NCI-H748 (cell line): ENCODE measurements at regions not wholly inside any gene's neighbourhood (a gene's known extent, or its start where the extent isn't known, plus 50 kb on each side); places are given as distances from the start of the nearest gene placed in this dataset.

Experiments
- DNase-seq: peaks from one replicate; lab custom pipeline; 2025; ENCODE audit not compliant: unreplicated experiment; lab: John Stamatoyannopoulos, UW

- peak; percentile 80 for DNase-seq
Measured at GRCh38 chr1:22349362-22350043, 102.1 kb upstream of the ZBTB40 start.

GRCh38 chr1:22350171-22350923 lies 101.3 kb upstream of the ZBTB40 start:
- peak; percentile 12 for DNase-seq

- no peak for DNase-seq
Measured at GRCh38 chr1:22350924-22351767, 100.5 kb upstream of the ZBTB40 start.

GRCh38 chr1:22351768-22352080 lies 99.9 kb upstream of the ZBTB40 start:
- no peak for DNase-seq

GRCh38 chr1:22352355-22352754 lies 99.3 kb upstream of the ZBTB40 start:
- DNase-seq, result no peak

DNA sequence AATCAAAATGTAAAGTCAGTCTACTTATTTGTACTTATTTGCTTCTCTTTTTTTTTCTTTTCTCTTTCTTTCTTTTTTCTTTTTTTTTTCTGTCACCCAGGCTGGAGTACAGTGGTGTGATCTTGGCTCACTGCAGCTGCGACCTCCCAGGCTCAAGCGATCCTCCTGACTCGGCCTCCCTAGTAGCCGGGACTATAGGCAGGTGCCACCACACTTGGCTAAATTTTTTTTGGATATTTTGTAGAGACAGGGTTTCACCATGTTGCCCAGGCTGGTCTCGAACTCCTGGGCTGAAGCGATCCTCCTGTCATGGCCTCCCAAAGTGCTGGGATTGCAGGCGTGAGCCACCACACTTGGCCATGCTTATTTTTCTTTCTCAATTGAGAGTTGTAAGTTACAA lies 98.8 kb upstream of the ZBTB40 start:
- no peak for DNase-seq

DNA sequence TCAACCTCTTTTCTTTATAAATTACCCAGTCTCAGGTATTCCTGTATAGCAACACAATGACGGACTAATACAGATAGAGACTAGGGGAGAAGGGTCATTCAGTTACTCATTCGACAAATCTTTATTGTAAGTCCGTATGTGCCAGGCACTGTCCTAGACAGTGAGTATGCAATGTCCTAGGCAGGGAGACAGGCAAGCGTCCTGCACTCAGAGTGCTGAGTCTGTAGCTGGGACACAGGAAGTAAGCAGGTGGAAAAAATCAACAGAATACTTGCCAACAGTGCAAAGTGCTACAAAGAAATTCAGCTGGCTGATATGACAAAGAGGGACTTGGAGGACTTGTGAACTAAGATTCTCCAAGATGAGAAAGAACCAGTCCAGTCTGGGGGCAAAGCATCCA lies 92.2 kb upstream of the ZBTB40 start:
- no peak for DNase-seq

DNA sequence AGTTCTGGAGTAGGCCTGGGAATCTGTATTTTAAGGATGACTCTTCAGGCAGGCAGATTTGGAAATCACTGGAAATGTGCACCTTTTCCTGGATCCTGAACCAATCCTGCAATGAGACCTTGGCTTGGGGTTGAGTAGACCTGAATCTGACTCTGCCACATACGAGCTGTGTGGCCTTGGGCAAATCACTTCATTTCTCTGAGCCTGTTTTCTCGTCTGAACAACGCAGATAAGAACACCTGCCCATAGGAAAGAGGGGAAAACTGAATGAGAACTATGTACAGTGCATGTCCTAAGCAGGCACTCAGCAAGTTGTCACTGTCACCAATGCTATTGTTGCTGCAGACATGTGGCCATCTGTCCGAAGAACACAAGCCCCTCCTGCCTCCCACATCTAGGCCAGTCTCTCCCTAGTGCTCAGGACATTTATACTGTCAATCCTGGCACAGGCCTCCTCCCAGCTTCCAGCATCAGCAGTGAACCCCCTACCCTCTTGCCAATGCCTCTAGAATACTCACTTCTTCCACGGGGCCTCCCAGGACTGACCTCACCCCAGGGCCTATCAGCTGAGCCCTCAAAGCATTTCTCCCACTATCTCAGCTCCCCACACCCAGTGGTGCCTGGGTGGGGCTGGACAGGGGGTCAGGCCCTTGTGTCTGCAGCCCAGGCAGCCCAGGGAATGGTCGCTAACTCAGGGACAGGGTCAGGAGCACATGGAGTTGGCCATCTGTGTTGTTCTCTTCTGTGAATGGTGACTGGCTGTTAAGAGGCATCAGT lies 88.8 kb upstream of the ZBTB40 start:
- DNase-seq, result no peak

- no peak for DNase-seq
Measured at GRCh38 chr1:22363403-22364325, 88.0 kb upstream of the ZBTB40 start.

DNA sequence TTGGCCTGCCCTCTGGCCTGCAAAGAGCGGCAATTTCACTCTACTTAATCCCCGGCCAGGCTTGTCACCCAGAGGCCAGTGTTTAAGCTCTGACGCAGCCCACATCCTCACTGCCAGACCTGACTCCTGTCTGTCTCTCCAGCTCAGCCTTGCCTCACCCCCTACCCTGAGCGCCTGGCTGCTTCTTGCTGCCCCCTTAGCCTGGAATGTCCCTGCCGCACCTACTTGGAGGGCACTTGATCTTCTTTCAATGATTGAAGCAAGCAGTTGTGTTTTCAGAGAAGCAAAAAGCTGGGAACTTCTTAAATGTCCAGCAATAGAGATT lies 87.4 kb upstream of the ZBTB40 start:
- no peak for DNase-seq

DNA sequence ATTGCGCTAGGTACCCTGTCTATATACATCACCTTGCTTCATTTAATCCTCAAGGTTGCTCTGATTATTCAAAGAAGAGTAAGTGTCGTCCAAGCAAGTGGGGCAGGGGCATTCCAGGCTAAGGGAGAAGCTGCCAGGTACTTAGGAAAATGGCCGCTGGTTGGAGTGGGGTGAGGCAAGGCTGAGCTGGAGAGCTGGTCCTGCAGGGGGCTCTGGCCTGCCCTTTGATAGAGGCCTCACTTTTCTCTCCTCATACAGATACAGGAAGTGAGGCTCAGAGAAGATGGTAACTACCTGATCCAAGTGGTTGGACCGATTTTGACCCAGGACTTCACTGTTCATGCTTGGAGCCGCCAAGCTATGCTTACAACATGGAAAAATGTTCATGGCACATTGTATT lies 86.9 kb upstream of the ZBTB40 start:
- DNase-seq, result no peak

- no peak for DNase-seq
Measured at GRCh38 chr1:22365331-22366295, 86.0 kb upstream of the ZBTB40 start.

DNA sequence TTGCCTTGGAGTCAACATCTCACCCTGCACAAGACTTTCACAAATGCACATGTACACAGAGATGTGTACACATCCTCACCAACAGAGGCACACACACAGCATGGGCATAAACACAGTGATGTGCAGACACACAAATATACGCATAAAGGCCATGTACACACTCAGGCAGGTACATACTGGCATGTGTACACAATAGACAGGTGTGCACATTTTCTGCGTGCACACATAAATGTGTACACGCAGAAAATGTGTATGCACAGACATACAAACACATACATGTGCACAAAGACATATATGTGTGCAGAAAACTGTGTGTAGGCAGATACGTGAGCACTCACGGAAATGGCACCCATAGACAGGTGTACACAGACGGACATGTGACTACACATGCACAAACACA lies 85.3 kb upstream of the ZBTB40 start:
- DNase-seq, result no peak

DNA sequence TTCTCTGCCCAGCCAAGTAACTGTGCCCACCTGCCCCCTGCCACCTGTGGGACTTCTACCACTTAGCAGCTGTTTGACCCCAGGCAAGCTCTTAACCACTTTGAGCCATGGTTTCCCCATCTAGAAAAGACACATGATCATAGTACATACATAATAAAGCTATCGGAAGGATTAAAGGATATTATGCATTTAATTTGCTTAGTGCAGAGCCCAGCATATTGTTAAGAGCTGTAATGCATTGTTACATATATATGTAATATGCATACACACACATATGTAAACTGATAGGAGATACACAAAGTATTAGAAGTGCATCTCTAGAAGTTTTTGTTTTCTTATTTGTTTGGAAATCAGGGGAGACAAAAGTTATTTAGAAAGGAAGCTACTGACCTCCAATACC lies 83.5 kb upstream of the ZBTB40 start:
- no peak for DNase-seq

DNA sequence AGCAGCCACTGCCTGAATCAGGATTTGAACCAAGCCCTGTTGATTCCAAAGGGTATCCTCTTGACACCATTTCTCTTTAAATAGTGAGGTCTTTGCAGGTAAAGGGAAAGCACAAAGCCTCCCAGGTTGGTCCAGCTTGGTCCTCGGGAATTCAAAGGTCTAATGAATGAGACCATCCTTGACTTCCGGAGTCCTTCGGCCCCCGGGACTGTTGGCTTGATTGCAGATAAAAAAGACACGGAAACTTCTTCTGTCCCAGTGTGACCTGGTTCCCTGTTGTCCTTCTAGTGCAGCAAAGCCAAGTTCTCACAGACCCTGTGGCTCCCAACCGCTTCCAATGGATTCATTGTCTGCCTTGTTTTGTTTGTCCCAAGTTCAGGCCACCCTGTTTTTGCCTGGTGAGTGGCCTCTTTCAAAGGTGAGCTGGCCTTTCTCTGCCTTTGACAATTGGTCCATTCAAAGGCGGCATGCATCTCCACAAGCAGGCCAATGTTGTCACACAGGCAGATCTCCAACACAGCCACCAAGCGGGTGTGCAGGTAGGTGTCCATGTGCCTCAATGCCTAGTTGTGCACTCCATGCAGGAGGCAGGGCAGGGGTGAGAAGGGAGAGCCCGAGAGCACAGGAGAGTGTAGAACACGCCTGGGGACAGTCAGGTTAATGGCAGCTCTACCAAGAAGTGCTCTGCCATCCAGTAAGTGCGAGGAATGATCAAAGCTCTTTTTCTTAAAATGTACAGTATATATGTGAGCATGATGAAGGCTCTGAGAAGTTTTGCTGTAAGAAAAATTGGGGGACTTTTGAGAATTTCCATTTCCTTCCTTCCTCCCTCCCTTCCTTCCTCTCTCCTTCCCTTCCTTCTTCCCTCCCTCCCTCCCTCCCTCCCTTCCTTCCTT lies 82.1 kb upstream of the ZBTB40 start:
- no peak for DNase-seq

- DNase-seq, result no peak
Measured at GRCh38 chr1:22370190-22370498, 81.5 kb upstream of the ZBTB40 start.

GRCh38 chr1:22371408-22371807 lies 80.2 kb upstream of the ZBTB40 start:
- no peak for DNase-seq

DNA sequence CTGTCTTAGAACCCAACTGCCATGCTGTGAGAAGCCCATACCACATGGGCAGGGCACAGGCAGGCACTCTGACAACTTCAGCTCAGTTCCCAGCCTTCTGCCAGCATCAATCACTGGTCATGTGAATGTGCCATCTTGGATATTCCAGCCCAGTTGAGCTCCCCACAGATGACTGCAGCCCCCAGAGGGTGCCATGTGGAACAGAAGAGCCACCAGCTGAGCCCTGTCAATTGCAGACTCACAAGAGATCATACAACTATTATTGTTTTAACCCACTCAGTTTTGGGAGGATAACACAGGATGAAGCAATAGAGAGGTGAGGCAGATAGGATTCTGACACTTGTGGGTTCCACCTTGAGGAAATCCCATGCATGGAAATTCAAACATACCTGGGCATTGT lies 78.4 kb upstream of the ZBTB40 start:
- DNase-seq, result no peak
